ENCODE measurements at regions not wholly inside any gene's neighbourhood (a gene's known extent, or its start where the extent isn't known, plus 50 kb on each side); places are given as distances from the start of the nearest gene placed in this dataset.

DNA sequence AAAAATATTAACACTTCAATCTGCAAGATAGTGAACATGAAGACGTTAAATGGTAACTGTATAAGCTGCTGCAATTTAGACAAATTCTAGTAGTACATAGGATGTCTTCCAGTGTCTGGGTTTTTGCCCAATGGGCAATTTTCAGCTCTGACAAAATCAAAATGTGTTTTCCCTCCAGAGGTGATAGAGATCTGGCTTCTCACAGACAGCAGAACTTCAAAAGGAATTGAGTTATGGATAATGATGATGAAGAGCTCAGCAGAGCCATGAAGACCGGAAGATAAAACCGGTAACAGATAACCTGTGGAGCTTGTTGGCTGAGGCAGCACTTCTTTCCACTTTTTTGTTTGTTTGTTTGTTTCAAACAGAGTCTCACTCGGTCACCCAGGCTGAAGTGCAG is 89.4 kb upstream of the NTRK3 start:
- ChIA-PET CTCF (interaction anchor here (0.5 to 2.9 kb wide), 4 partner anchors 14 to 300 kb away, joined by 3 to 10 read pairs (median 4); no protein-coding TSS in a partner anchor), POLR2A (no interaction called here)
- H3K4me3 ChIP-seq (ENCODE audit: low read depth, low read length), result no peak overlapping the region
- H3K36me3 ChIP-seq (ENCODE audit: control insufficient read depth in 2 of 2, insufficient read depth in 1 of 2, low read length in 2 of 2), result no peaks in the 10 kb centered on the region
- H3K9me3 ChIP-seq (ENCODE audit: control insufficient read depth, insufficient read depth, low read depth, low read length), result no peaks in the 10 kb centered on the region
- H3K27ac ChIP-seq (ENCODE audit: extremely low read depth, low read depth, low read length), result no peak overlapping the region
- TF ChIP-seq, protein P1, sequence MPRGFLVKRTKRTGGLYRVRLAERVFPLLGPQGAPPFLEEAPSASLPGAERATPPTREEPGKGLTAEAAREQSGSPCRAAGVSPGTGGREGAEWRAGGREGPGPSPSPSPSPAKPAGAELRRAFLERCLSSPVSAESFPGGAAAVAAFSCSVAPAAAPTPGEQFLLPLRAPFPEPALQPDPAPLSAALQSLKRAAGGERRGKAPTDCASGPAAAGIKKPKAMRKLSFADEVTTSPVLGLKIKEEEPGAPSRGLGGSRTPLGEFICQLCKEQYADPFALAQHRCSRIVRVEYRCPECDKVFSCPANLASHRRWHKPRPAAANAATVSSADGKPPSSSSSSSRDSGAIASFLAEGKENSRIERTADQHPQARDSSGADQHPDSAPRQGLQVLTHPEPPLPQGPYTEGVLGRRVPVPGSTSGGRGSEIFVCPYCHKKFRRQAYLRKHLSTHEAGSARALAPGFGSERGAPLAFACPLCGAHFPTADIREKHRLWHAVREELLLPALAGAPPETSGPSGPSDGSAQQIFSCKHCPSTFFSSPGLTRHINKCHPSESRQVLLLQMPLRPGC (tag by site-specific recombination; IDR thresholded peaks at IDR 0.05), result no peak
- TF ChIP-seq ZNF16 (tag by site-specific recombination; IDR thresholded peaks at IDR 0.05; ENCODE audit: low read depth) (no peak), ZNF362 (tag by site-specific recombination; IDR thresholded peaks at IDR 0.05) (no peak), ZNF560 (tag by site-specific recombination; IDR thresholded peaks at IDR 0.05; ENCODE audit: borderline replicate concordance) (no peak), GLIS1 (tag by site-specific recombination; IDR thresholded peaks at IDR 0.05) (no peak), ZNF354C (tag by site-specific recombination; IDR thresholded peaks at IDR 0.05; ENCODE audit: borderline replicate concordance, low read depth) (no peak), TRIM28 (IDR thresholded peaks at IDR 0.05; ENCODE audit: borderline replicate concordance, low read length) (no peak), ZNF548 (tag by site-specific recombination; IDR thresholded peaks at IDR 0.05) (no peak), ZNF660 (tag by site-specific recombination; IDR thresholded peaks at IDR 0.05) (no peak), OVOL3 (tag by site-specific recombination; IDR thresholded peaks at IDR 0.05) (no peak)
- TF ChIP-seq, protein P2, sequence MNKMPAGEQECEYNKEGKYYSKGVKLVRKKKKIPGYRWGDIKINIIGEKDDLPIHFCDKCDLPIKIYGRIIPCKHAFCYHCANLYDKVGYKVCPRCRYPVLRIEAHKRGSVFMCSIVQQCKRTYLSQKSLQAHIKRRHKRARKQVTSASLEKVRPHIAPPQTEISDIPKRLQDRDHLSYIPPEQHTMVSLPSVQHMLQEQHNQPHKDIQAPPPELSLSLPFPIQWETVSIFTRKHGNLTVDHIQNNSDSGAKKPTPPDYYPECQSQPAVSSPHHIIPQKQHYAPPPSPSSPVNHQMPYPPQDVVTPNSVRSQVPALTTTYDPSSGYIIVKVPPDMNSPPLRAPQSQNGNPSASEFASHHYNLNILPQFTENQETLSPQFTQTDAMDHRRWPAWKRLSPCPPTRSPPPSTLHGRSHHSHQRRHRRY (tag by site-specific recombination; IDR thresholded peaks at IDR 0.05), result no peak
- H3K4me1 ChIP-seq (ENCODE audit: control insufficient read depth, insufficient read depth, low read length), result no peaks in the 10 kb centered on the region

GRCh38 chr15:88344786-88345185 is 88.2 kb upstream of the NTRK3 start:
- Histone ChIP-seq H3K4me3 (ENCODE audit: low read depth, low read length) (no peak overlapping the region), H3K27ac (ENCODE audit: extremely low read depth, low read depth, low read length) (no peak overlapping the region), H3K4me1 (ENCODE audit: control insufficient read depth, insufficient read depth, low read length) (no peaks in the 10 kb centered on the region), H3K9me3 (ENCODE audit: control insufficient read depth, insufficient read depth, low read depth, low read length) (no peaks in the 10 kb centered on the region), H3K36me3 (ENCODE audit: control insufficient read depth in 2 of 2, insufficient read depth in 1 of 2, low read length in 2 of 2) (no peaks in the 10 kb centered on the region)
- CTCF ChIA-PET, result interaction anchor here (0.8 to 2.9 kb wide), 2 partner anchors 13 to 100 kb away, joined by 3 to 9 read pairs; no protein-coding TSS in a partner anchor
- POLR2A ChIA-PET, result no interaction called here
- TF ChIP-seq ZNF248 (tag by site-specific recombination; IDR thresholded peaks at IDR 0.05), result no peak
- TF ChIP-seq ZNF18 (tag by site-specific recombination; IDR thresholded peaks at IDR 0.05), result no peak
- no peak for TF ChIP-seq ZNF624 (tag by site-specific recombination; IDR thresholded peaks at IDR 0.05)
- TF ChIP-seq ZBTB1 (tag by site-specific recombination; IDR thresholded peaks at IDR 0.05), result no peak
- TF ChIP-seq ZNF132 (tag by site-specific recombination; IDR thresholded peaks at IDR 0.05; ENCODE audit: borderline replicate concordance), result no peak
- no peak for TF ChIP-seq KLF1 (tag by site-specific recombination; IDR thresholded peaks at IDR 0.05)
- no peak for TF ChIP-seq BCL11A (tag by site-specific recombination; IDR thresholded peaks at IDR 0.05; ENCODE audit: low read depth)
- no peak for TF ChIP-seq ZNF140 (tag by site-specific recombination; IDR thresholded peaks at IDR 0.05)
- TF ChIP-seq ZNF518A (tag by site-specific recombination; conservative IDR thresholded peaks at IDR 0.05; ENCODE audit: low read depth), result no peak
- no peak for TF ChIP-seq ZXDB (tag by site-specific recombination; IDR thresholded peaks at IDR 0.05)
- TF ChIP-seq ZNF26 (tag by site-specific recombination; IDR thresholded peaks at IDR 0.05), result no peak
- TF ChIP-seq ZNF155 (tag by site-specific recombination; IDR thresholded peaks at IDR 0.05), result no peak

All from HEK293 (cell line).